HG03159 (cell line): ENCODE measurements at regions not wholly inside any gene's neighbourhood (a gene's known extent, or its start where the extent isn't known, plus 50 kb on each side); places are given as distances from the start of the nearest gene placed in this dataset.

ENCODE experiments used
- ATAC-seq: cut with Tn5 transposase; IDR thresholded peaks from one replicate; pipeline ENCODE4 v1.9.1; 2021; ENCODE audit warnings: mild to moderate bottlenecking, moderate library complexity; ENCODE audit not compliant: unreplicated experiment

- peak; percentile 77 for ATAC-seq
Observed at GRCh38 chr2:181374781-181375675, 82.2 kb upstream of the ITGA4 start.

- ATAC-seq = no peak
Observed at GRCh38 chr2:181376442-181376841, 80.7 kb upstream of the ITGA4 start.

GRCh38 chr2:181376999-181377398, 80.2 kb upstream of the ITGA4 start:
- no peak for ATAC-seq

- ATAC-seq = no peak
Observed at GRCh38 chr2:181378491-181378890, 78.7 kb upstream of the ITGA4 start.

GRCh38 chr2:181380581-181380980, 76.6 kb upstream of the ITGA4 start:
- ATAC-seq = no peak

GRCh38 chr2:181384923-181385322, 72.3 kb upstream of the ITGA4 start:
- no peak for ATAC-seq

- ATAC-seq = no peak
Observed at GRCh38 chr2:181389524-181389923, 67.7 kb upstream of the ITGA4 start.

- ATAC-seq = peak; percentile 53
Observed at GRCh38 chr2:181393472-181393871, 63.7 kb upstream of the ITGA4 start.

GRCh38 chr2:181394741-181395437, 62.3 kb upstream of the ITGA4 start:
- no peak for ATAC-seq

GRCh38 chr2:181395851-181396250, 61.3 kb upstream of the ITGA4 start:
- ATAC-seq = no peak

GRCh38 chr2:181396256-181397123, 60.7 kb upstream of the ITGA4 start:
- no peak for ATAC-seq

- no peak for ATAC-seq
Observed at GRCh38 chr2:181397331-181397730, 59.9 kb upstream of the ITGA4 start.

- no peak for ATAC-seq
Observed at GRCh38 chr2:181398000-181398399, 59.2 kb upstream of the ITGA4 start.

- no peak for ATAC-seq
Observed at GRCh38 chr2:181399027-181399426, 58.2 kb upstream of the ITGA4 start.

GRCh38 chr2:181404472-181404871, 52.7 kb upstream of the ITGA4 start:
- ATAC-seq = peak; percentile 53

GRCh38 chr2:181407171-181407570, 50.0 kb upstream of the ITGA4 start:
- ATAC-seq = no peak
